Mucosa of stomach (tissue), 1 donor: ENCODE measurements at regions not wholly inside any gene's neighbourhood (a gene's known extent, or its start where the extent isn't known, plus 50 kb on each side); places are given as distances from the start of the nearest gene placed in this dataset.

ENCODE experiments used
- H3K27me3 ChIP-seq: one replicate; pipeline ENCODE4 v1.7.0; 2013; ENCODE audit warnings: mild to moderate bottlenecking, low read length; ENCODE audit not compliant: control insufficient read depth, insufficient read depth
- H3K36me3 ChIP-seq: one replicate; pipeline ENCODE4 v1.7.0; 2013; ENCODE audit warnings: low read length; ENCODE audit not compliant: control insufficient read depth, insufficient read depth
- H3K4me1 ChIP-seq: one replicate; pipeline ENCODE4 v1.7.0; 2013; ENCODE audit warnings: mild to moderate bottlenecking, low read length; ENCODE audit not compliant: control insufficient read depth, insufficient read depth
- H3K4me3 ChIP-seq: one replicate; pipeline ENCODE4 v1.7.0; 2013; ENCODE audit warnings: low read length
- H3K9ac ChIP-seq: one replicate; pipeline ENCODE4 v1.7.0; 2013; ENCODE audit warnings: mild to moderate bottlenecking, low read length, moderate library complexity
- H3K9me3 ChIP-seq: one replicate; pipeline ENCODE4 v1.7.0; 2013; ENCODE audit warnings: mild to moderate bottlenecking, low read length, moderate library complexity; ENCODE audit not compliant: control insufficient read depth
- donor health status: Pancreatic carcinoma.

DNA sequence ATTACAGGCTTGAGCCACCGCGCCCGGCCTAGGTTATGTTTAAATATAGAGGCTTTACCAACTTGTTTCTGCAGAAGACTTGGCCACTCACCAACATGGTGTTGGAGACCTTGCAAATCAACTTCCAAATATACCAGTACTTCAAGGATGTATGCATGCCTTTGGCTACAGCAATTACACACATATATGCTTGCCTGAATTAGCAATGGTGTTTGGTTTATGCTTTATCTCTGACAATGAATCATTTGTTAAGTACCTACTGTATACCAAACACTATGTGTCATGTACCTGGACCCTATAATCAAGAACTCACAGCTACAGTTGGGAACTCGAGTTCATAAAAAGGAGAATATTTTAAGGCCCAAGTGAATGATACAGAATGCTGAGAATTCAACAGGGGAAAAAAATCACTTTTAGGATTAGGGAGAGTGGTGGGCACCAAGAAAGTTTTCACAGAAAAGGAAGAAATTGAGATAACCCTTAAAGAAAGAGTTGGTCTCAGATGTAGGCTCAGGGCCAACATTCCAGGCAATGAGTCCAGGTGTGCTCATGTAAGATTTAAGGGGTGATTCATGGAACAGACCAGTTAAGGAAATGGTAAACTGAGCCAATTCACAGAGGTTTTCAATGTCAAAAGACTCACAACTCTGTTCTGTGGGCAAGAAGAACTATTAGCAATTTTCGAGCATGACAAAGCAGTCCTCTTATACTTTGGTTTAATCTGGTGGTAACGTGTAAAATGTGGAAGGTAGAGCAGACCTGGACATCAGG is 98.9 kb downstream of the BCOR start:
- Histone ChIP-seq H3K27me3 (no peaks in the 10 kb centered on the region), H3K4me3 (no peak overlapping the region), H3K36me3 (no peaks in the 10 kb centered on the region), H3K9ac (no peak overlapping the region), H3K4me1 (peaks cover 3% of the 10 kb centered on the region), H3K9me3 (no peaks in the 10 kb centered on the region)
